ENCODE measurements at regions not wholly inside any gene's neighbourhood (a gene's known extent, or its start where the extent isn't known, plus 50 kb on each side); places are given as distances from the start of the nearest gene placed in this dataset.
A peak's percentile ranks its signal among the peaks of the same experiment; 100 is the strongest.

- TF ChIP-seq CTCF (IDR thresholded peaks at IDR 0.05; ENCODE audit: low read depth, low read length, missing input control) (peak; percentile 76), JUND (IDR thresholded peaks at IDR 0.05) (no peak), FOXA2 (IDR thresholded peaks at IDR 0.05) (no peak), ZBTB33 (IDR thresholded peaks at IDR 0.05) (no peak)
These were observed 266.4 kb upstream of the USP15 start for GRCh38 chr12:61993734-61994345.
